GM12892 (cell line): ENCODE measurements at regions not wholly inside any gene's neighbourhood (a gene's known extent, or its start where the extent isn't known, plus 50 kb on each side); places are given as distances from the start of the nearest gene placed in this dataset.
A peak's percentile ranks its signal among the peaks of the same experiment; 100 is the strongest.
"Not testable (repeated sequence)": the region's sequence is repeated elsewhere in the genome, so short reads cannot be mapped to it uniquely, and the experiment has no call there.

Experiments
- DNase-seq: peaks from one replicate; pipeline ENCODE4 v3.0.0; 2011; ENCODE audit not compliant: insufficient read length
- FAIRE-seq: peaks from 2 replicates; lab custom pipeline; 2011; peaks lifted over from hg19 to GRCh38; lab: Jason Lieb, UNC
- POLR2A ChIP-seq: IDR thresholded peaks from 2 replicates; pipeline ENCODE4 v1.6.1; 2011; ENCODE audit warnings: low read depth, low read length, control low read depth
- POLR2AphosphoS5 ChIP-seq: IDR thresholded peaks from 2 replicates; pipeline ENCODE4 v1.6.1; 2011; ENCODE audit warnings: low read depth, low read length, control low read depth
- TAF1 ChIP-seq: IDR thresholded peaks from 2 replicates; pipeline ENCODE4 v1.6.1; 2011; ENCODE audit warnings: low read depth, mild to moderate bottlenecking, control low read depth, low read length, borderline replicate concordance

- no peak for FAIRE-seq
- no peak for TF ChIP-seq POLR2A
- no peak for TF ChIP-seq POLR2AphosphoS5
- TF ChIP-seq TAF1: no peak
Observed at GRCh38 chr12:47316609-47317049, 236.9 kb upstream of the AMIGO2 start.

GRCh38 chr12:47314996-47315395 lies 235.2 kb upstream of the AMIGO2 start:
- no peak for TF ChIP-seq TAF1
- TF ChIP-seq POLR2AphosphoS5: no peak
- TF ChIP-seq POLR2A: no peak
- DNase-seq (no peak), FAIRE-seq (no peak)

More at GRCh38 chr12:47316609-47317049, 236.9 kb upstream of the AMIGO2 start:
- no peak for DNase-seq

DNA sequence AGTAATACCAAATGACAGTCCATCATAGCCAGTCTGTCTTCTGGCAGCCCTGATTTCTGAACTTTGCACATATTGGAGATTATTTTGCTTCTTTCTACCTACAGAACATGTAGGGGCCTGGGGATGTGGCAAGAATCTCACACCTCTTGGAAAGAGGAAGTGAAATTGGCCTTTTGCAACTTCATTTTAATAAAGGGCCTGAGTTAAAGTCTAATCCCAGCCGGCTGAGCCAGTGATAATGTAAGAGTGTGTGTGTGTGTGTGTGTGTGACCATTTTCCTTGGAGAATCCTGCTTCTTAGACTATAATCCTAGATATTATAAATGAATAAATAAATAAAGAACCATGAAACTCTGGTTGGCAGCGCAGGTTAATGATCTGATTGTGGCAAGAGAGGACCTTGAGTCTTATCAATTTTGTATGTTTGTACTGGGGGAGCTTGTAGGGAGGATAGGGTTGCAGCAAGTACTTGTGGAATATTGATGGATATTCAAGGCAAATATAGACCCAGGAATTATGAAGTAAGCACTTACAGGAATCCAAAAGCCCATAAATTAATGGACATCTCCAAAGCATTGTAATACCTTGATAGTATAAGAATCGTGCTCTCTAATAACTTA lies 233.2 kb upstream of the AMIGO2 start:
- no peak for DNase-seq
- TF ChIP-seq TAF1: no peak
- no peak for TF ChIP-seq POLR2AphosphoS5
- no peak for TF ChIP-seq POLR2A
- peak; percentile 30 for FAIRE-seq

DNA sequence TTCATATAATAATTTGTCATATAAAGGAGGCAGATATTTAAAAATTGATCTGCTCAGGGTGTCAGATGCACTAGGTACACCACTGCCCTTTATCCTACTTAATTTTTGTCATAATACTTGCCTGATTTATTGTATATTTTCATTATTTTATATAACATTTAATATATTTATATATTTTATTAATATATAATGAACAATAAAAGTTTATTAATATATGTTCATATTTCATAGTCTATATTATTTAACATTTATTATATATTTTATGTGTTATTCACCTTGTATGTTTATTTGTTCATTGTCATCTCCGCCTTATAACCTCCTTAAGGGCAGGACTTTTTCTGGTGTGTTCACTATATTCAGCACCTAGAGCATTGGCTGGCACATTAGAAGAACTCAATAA lies 232.4 kb upstream of the AMIGO2 start:
- FAIRE-seq (no peak), DNase-seq (no peak)
- TF ChIP-seq POLR2A (no peak), POLR2AphosphoS5 (no peak), TAF1 (no peak)

DNA sequence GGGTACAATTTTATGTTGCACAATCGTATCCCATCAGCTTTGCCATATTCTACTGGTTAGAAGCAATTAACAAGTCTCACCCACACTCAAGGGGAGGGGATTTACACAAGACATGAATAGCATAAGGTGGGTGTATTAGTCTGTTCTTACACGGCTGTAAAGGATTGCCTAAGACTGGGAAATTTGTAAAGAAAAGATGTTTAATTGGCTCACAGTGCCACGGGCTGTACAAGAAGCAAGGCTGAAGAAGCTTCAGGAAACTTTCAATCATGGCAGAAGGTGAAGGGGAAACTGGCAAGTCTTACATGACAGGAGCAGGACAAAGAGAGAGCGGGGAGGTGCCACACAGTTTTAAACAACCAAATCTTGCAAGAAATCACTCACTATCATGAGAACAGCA lies 231.8 kb upstream of the AMIGO2 start:
- FAIRE-seq (no peak), DNase-seq (no peak)
- TF ChIP-seq POLR2AphosphoS5 (no peak), POLR2A (no peak), TAF1 (no peak)

- no peak for TF ChIP-seq POLR2AphosphoS5
- no peak for TF ChIP-seq POLR2A
- no peak for TF ChIP-seq TAF1
- FAIRE-seq: no peak
Observed at GRCh38 chr12:47311010-47311409, 231.3 kb upstream of the AMIGO2 start.

DNA sequence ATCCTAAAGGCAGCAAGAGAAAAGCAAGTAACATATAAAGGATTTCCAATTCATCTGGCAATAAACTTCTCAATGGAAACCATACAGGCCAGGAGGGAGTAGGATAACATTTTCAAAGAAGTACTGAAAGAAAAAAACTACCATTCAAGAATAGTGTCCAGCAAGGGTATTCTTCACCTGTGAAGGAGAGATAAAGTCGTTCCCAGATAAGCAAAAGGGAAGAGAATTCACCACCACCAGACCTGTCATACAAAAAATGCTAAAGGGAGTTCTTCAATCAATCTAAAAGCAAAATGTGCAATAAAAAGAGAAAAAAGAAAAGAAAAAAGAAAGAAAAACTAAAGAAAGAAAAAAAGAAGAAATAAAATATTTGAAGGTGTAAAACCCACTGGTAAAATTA lies 228.9 kb upstream of the AMIGO2 start:
- DNase-seq (no peak), FAIRE-seq (no peak)
- TF ChIP-seq TAF1: no peak
- no peak for TF ChIP-seq POLR2AphosphoS5
- TF ChIP-seq POLR2A: no peak

More at GRCh38 chr12:47311010-47311409, 231.3 kb upstream of the AMIGO2 start:
- no peak for DNase-seq

DNA sequence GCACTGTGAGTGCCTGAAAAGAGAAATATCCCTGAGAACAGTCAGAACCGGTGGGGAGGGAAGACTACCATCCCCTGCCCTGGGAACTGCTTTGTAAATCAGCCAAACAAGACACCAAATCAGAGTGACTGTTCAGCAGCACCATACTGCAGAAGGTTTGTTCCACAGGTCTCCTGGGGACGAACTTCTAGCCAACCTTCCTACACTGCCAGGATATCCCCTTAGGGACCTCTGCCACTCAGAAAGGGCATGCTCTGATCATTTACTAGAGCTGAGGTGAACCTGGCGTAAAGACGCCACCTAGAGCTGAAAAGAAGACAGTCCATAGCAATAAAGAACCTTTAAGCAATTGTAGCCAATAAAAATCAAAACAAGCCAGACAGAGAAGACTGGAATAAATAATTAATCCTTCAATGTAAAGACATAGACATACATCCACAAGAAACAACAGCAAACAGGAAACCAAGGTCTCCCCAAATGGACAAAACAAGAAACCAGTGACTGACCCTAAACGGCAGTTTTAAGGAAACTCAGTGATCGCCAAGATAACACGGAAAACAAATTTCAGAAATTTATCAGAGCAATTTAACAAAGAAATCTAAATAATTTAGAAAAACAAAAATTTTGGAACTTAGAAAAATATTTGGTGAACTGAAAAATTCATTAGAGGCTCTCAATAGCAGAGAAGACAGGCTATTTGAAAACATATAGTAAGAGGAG lies 228.1 kb upstream of the AMIGO2 start:
- no peak for TF ChIP-seq POLR2AphosphoS5
- no peak for TF ChIP-seq POLR2A
- no peak for TF ChIP-seq TAF1
- FAIRE-seq (peak; percentile 61), DNase-seq (no peak)

GRCh38 chr12:47306773-47307679 lies 227.3 kb upstream of the AMIGO2 start:
- FAIRE-seq, DNase-seq: not testable (repeated sequence)

- no peak for FAIRE-seq
- TF ChIP-seq TAF1: no peak
- no peak for TF ChIP-seq POLR2A
- no peak for TF ChIP-seq POLR2AphosphoS5
- no peak for DNase-seq
Observed at GRCh38 chr12:47306130-47306529, 226.4 kb upstream of the AMIGO2 start.

GRCh38 chr12:47305464-47305863 lies 225.7 kb upstream of the AMIGO2 start:
- FAIRE-seq: no peak
- no peak for DNase-seq
- TF ChIP-seq POLR2AphosphoS5: no peak
- TF ChIP-seq POLR2A: no peak
- no peak for TF ChIP-seq TAF1
